Ureter (tissue), 1 donor: ENCODE measurements at regions not wholly inside any gene's neighbourhood (a gene's known extent, or its start where the extent isn't known, plus 50 kb on each side); places are given as distances from the start of the nearest gene placed in this dataset.

Experiments used
- DNase-seq: peaks from one replicate; pipeline ENCODE4 v3.0.0-alpha.2; 2020; ENCODE audit warnings: low spot score
- donor health status: DM: yes; HTN: yes; CAD: no.

GRCh38 chrX:39504850-39505259 is 592.9 kb downstream of the BCOR start:
- DNase-seq, result no peak

- no peak for DNase-seq
These were observed 591.6 kb downstream of the BCOR start for GRCh38 chrX:39506131-39506530.

- DNase-seq, result no peak
These were observed 590.7 kb downstream of the BCOR start for GRCh38 chrX:39507034-39507433.

- DNase-seq, result no peak
These were observed 590.0 kb downstream of the BCOR start for GRCh38 chrX:39507617-39508299.

- DNase-seq, result no peak
These were observed 589.5 kb downstream of the BCOR start for GRCh38 chrX:39508300-39508692.

- no peak for DNase-seq
These were observed 588.6 kb downstream of the BCOR start for GRCh38 chrX:39509157-39509556.

- no peak for DNase-seq
These were observed 583.9 kb downstream of the BCOR start for GRCh38 chrX:39513836-39514235.

- no peak for DNase-seq
These were observed 583.0 kb downstream of the BCOR start for GRCh38 chrX:39514801-39515200.

- no peak for DNase-seq
These were observed 581.3 kb downstream of the BCOR start for GRCh38 chrX:39516427-39516841.

GRCh38 chrX:39518476-39519029 is 579.2 kb downstream of the BCOR start:
- DNase-seq, result no peak

- no peak for DNase-seq
These were observed 578.7 kb downstream of the BCOR start for GRCh38 chrX:39519030-39519488.

- no peak for DNase-seq
These were observed 578.0 kb downstream of the BCOR start for GRCh38 chrX:39519566-39520301.

- DNase-seq, result no peak
These were observed 572.0 kb downstream of the BCOR start for GRCh38 chrX:39525758-39526157.

- no peak for DNase-seq
These were observed 570.7 kb downstream of the BCOR start for GRCh38 chrX:39527025-39527424.

- no peak for DNase-seq
These were observed 569.4 kb downstream of the BCOR start for GRCh38 chrX:39528161-39528916.

- DNase-seq, result no peak
These were observed 565.0 kb downstream of the BCOR start for GRCh38 chrX:39532761-39533160.

- DNase-seq, result no peak
These were observed 562.8 kb downstream of the BCOR start for GRCh38 chrX:39534949-39535348.

GRCh38 chrX:39536211-39536610 is 561.5 kb downstream of the BCOR start:
- no peak for DNase-seq

GRCh38 chrX:39541881-39542280 is 555.9 kb downstream of the BCOR start:
- DNase-seq, result no peak

GRCh38 chrX:39542316-39542715 is 555.4 kb downstream of the BCOR start:
- no peak for DNase-seq

- DNase-seq, result no peak
These were observed 546.9 kb downstream of the BCOR start for GRCh38 chrX:39550795-39551361.

- DNase-seq, result no peak
These were observed 546.0 kb downstream of the BCOR start for GRCh38 chrX:39551762-39552161.
